ACHN (cell line): ENCODE measurements at regions not wholly inside any gene's neighbourhood (a gene's known extent, or its start where the extent isn't known, plus 50 kb on each side); places are given as distances from the start of the nearest gene placed in this dataset.
"Not testable (repeated sequence)": the region's sequence is repeated elsewhere in the genome, so short reads cannot be mapped to it uniquely, and the experiment has no call there.

Experiments
- DNase-seq: peaks from one replicate; pipeline ENCODE4 v3.0.0-alpha.2; 2015
- in situ Hi-C: cut with HindIII; loops from 2 replicates; pipeline ENCODE4 v1.10.0; 2017; ENCODE audit warnings: low sequenced_read_pairs, low pct_ligation_motif_present, low pct_unique_long_range_greater_than_20kb

DNA sequence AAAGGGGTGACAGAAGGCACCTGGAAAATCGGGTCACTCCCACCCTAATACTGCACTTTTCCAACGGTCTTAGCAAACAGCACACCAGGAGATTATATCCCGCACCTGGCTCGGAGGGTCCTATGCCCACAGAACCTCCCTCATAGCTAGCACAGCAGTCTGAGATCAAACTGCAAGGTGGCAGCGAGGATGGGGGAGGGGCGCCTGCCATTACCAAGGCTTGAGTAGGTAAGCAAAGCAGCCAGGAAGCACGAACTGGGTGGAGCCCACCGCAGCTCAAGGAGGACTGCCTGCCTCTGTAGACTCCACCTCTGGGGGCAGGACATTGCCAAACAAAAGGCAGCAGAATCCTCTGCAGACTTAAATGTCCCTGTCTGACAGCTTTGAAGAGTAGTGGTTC, 101.8 kb downstream of the TBX20 start:
- in situ Hi-C loops, DNase-seq: not testable (repeated sequence)

DNA sequence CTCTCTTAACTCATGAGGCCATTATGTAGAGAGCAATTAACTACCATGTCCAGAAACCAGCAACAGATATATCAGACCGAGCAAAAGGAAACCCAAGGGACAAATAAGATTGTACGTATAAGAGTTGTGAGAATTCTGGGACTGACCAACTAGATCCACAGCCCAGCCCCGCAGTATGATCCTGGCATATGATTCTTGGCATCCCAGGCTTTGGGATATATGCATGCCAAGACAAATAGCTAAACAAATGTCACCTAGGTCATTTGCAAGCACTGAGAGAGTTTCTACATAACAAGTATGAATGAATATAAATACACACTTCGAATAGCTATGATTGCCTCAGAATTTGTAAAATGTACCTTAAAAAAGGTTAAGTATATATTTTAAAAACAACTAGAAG, 105.9 kb downstream of the TBX20 start:
- in situ Hi-C loops, DNase-seq: not testable (repeated sequence)

DNA sequence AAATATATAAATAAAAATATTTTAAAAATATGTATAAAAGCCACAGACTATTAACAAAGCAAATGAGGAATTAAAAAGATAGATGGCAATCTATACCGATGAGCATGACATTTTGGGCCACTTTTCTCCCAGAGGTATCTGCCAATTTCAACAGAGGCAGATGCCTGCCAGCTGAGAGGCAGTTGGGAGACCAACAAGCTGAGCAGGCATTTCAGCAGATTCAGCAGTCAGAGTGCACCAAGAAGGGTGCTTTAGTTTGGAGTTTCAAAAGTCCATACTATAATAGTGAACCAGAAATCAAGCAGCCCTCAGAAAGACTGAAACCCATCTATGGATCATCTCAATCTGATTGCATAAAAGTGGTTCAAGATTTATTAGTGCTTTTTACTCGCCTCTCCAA, 104.8 kb upstream of the DPY19L1 start:
- in situ Hi-C loops, DNase-seq: not testable (repeated sequence)

- in situ Hi-C loops, DNase-seq: not testable (repeated sequence)
These were observed 102.0 kb upstream of the DPY19L1 start for GRCh38 chr7:35139281-35139680.

GRCh38 chr7:35133465-35133864, 96.2 kb upstream of the DPY19L1 start:
- in situ Hi-C loops, DNase-seq: not testable (repeated sequence)

- in situ Hi-C loops, DNase-seq: not testable (repeated sequence)
These were observed 95.7 kb upstream of the DPY19L1 start for GRCh38 chr7:35133011-35133410.

GRCh38 chr7:35128662-35129061, 91.4 kb upstream of the DPY19L1 start:
- in situ Hi-C loops, DNase-seq: not testable (repeated sequence)

DNA sequence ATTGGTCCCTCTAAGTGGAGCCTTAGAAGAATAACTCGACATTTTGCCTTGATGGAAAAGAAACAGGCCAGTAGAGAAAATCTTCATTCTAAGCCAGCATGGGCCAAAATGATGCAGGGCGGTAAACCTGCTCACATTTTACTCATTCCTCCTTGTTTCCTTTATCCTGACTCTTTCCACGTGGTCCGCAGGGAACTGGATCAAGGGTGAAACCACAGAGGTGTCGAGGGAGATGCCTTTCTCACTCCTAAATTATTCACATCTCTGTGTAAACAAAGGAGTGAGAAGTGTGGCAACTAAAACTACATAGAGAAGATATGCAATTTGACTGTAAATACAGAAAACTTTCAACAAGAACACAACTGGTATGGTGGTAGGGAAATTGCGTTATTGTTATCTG, 81.2 kb upstream of the DPY19L1 start:
- in situ Hi-C loops, DNase-seq: not testable (repeated sequence)

DNA sequence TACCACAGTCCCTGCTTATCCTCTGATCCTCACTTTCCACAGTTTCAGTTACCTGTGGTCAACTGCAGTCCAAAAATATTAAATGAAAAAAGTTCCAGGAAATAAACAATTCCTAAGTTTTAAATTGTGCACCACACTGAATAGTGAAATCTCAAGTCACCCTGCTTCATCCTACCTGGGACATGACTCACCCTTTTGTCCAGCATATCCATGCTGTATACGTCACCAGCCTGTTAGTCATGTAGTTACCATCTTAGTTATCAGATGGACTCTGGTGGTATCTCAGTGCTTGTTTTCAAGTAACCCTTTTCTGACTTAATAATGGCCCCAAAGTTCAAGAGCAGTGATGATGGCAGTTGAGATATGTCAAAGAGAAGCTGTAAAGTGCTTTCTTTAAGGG, 69.4 kb upstream of the DPY19L1 start:
- in situ Hi-C loops: not testable (repeated sequence)
- peak; percentile 40 for DNase-seq

GRCh38 chr7:35105511-35105910, 68.2 kb upstream of the DPY19L1 start:
- in situ Hi-C loops, DNase-seq: not testable (repeated sequence)

- in situ Hi-C loops, DNase-seq: not testable (repeated sequence)
These were observed 65.6 kb upstream of the DPY19L1 start for GRCh38 chr7:35102845-35103244.

DNA sequence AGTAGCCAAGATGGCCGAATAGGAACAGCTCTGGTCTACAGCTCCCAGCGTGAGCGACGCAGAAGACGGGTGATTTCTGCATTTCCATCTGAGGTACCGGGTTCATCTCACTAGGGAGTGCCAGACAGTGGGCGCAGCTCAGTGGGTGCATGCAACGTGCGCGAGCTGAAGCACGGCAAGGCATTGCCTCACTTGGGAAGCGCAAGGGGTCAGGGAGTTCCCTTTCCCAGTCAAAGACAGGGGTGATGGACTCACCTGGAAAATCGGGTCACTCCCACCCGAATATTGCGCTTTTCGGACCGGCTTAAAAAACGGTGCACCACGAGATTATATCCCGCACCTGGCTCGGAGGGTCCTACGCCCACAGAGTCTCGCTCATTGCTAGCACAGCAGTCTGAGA, 55.7 kb upstream of the DPY19L1 start:
- DNase-seq, in situ Hi-C loops: not testable (repeated sequence)
